HG03064 (cell line): ENCODE measurements at regions not wholly inside any gene's neighbourhood (a gene's known extent, or its start where the extent isn't known, plus 50 kb on each side); places are given as distances from the start of the nearest gene placed in this dataset.
A peak's percentile ranks its signal among the peaks of the same experiment; 100 is the strongest.
"Not testable (repeated sequence)": the region's sequence is repeated elsewhere in the genome, so short reads cannot be mapped to it uniquely, and the experiment has no call there.

Experiments used
- ATAC-seq: cut with Tn5 transposase; IDR thresholded peaks from one replicate; pipeline ENCODE4 v1.9.1; 2021; ENCODE audit warnings: low read depth; ENCODE audit not compliant: unreplicated experiment

DNA sequence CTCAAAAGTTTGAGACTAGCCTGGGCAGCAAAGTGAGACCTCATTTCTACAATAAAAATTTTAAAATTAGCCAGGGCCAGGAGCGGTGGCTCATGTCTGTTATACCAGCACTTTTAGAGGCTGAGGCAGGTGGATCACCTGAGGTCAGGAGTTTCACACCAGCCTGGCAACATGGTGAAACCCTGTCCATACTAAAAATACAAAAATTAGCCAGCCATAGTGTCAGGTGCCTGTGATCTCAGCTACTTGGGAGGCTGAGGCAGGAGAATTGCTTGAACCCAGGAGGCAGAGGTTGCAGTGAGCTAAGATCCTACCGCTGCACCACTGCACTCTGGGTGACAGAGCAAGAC is 85.1 kb upstream of the MAP4 start:
- ATAC-seq, result not testable (repeated sequence)

DNA sequence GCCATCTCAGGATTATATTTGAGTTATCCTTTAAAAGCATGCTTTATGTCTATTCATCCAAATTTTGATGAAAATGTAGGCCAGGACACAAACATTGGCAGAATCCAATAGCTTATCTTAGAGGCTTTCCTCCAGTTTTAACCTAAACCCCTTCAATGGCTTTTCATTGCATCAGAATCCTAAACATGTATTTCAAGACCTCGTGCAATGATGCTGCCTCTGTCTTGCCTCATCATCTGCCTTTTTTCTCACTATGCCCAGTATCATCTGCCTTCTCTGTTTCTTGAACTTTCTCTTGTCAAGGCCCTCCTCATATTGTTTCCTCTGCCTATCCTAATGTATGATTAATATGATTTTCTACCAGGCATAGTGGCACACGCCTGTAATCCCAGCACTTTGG is 76.1 kb upstream of the MAP4 start:
- ATAC-seq, result no peak

DNA sequence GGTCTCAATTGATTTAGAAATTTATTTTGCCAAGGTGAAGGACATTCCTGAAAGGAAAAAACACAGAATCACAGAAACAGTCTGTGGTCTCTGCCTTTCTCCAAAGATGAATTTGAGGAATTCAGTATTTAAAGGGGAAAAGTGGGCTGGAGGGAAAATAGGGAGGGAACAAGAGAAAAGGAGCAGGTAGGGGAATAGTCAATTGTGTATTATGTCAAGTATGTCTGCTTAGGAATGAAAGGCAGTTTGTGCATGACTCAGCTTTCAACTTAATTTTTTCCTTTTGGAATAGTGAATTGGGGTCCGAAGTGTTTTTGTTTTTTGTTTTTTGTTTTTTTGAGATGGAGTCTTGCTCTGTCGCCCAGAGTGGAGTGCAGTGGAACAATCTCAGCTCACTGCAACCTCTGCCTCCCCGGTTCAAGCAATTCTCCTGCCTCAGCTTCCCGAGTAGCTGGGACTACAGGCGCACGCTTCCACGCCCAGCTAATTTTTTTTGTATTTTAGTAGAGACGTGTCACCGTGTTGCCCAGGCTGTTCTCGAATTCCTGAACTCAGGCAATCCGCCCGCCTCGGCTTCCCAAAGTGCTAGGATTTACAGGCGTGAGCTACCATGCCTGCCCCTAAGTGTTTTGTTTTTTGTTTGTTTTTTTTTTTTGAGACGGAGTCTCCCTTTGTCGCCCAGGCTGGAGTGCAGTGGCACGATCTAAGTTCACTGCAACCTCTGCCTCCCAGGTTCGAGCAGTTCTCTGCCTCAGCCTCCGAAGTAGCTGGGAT is 74.1 kb upstream of the MAP4 start:
- ATAC-seq, result no peak

DNA sequence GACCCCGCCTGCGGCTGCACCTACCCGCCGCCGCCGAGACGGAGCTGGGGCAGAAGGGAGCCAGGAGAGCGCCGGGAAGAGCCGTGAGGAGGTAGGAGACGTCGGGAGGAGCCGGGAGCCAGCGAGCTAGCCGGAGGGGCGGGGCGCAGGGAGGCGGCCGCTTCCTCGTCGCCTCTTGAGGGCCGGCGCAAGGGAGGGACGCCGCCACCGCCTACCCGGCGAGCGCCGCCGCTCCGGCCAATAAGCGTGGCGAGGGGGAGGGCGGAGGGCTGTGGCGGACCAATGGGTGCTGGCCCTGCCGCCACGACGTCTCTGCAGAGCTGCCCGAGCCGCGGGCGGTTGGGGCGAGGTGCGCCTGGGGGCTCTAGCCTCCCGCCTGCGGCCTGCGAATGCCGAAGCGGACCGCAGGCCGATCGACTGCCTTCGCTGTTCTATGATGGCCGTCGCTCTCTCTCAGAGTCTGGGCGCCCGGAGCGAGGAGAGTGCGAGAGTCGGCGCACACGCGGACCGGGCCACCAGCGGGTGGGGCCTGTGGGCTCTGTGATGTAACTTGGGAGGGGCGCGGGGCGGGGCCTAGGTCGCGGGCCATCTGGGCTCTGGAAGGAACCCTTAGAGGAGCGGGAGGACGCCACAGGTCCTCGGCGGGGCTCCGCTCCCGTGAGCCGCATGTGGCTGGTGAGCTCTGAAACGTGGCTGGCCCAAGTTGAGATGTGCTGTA is 72.7 kb upstream of the MAP4 start:
- ATAC-seq, result peak; percentile 84

- ATAC-seq, result peak; percentile 17
Measured at GRCh38 chr3:48088056-48088748, 72.0 kb upstream of the MAP4 start.

DNA sequence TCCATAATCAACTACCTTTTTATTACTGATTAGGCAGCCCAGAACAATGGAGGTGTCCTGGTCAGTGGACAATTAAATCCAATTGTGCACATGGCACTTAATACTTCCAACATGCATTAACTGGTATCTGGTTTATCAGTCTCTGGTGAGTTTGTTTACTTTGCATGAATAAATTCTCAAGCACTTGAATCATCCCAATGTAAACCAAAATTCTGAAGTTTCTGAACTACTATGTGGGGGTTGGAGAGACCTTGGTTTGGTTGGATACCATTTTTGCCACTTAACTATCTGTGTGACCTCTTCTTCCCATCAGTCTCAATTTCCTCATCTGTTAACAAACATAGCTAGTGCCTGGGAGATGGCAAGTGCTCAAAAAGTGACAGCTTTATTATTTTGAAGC is 70.5 kb upstream of the MAP4 start:
- ATAC-seq, result no peak

- no peak for ATAC-seq
Measured at GRCh38 chr3:48084929-48085328, 68.7 kb upstream of the MAP4 start.

DNA sequence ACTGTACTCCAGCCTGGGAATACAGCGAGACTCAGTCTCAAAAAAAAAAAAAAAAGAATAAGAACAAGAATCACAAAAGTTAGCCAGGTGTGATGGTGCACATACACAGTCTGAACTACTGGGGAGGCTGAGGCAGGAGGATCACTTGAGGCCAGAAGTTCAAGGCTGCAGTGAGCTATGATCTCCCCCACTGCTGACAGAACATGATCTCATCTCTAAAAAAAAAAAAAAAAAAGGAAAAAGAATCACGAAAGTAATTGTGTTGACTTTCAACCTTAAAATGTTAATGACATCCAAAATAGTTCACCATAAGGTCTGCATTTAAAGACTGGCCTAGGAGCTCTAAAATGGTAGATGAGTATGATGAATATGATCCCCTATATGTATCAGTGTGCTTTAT is 68.0 kb upstream of the MAP4 start:
- ATAC-seq, result no peak

GRCh38 chr3:48082580-48083184 is 66.5 kb upstream of the MAP4 start:
- ATAC-seq, result no peak

- no peak for ATAC-seq
Measured at GRCh38 chr3:48077815-48078214, 61.6 kb upstream of the MAP4 start.

GRCh38 chr3:48070030-48070429 is 53.8 kb upstream of the MAP4 start:
- no peak for ATAC-seq

- no peak for ATAC-seq
Measured at GRCh38 chr3:48069339-48069738, 53.1 kb upstream of the MAP4 start.

DNA sequence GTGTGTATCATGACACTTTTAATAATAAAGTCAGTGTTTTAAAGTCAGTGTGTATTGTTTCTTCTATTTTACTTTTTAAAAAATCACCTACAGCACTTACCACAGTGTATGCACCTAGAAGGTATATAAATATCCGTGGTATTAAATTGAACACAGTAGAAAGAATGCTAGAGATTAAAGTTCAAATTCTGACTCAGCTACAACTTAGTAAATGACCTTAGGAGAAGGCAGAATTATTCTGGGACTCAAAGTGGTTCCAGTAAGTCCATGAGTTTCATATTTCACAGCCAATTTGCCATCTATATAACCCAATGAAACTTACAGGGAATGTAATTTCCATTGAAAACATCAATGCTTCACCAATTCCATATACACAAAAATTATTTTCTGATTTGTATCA is 52.7 kb upstream of the MAP4 start:
- no peak for ATAC-seq

DNA sequence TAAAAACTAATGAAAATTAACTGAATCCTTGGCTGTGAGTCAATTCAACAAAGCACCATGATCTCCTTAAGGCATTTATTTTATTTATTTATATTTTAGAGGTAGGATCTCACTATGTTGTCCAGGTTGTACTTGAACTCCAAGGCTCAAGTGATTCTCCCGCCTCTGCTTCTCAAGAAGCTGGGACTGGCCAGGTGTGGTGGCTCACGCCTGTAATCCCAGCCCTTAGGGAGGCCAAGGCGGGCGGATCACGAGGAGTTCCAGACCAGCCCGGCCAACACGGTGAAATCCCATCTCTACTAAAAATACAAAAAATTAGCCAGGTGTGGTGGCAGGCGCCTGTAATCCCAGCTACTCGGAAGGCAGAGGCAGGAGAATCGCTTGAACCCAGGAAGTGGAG is 52.1 kb upstream of the MAP4 start:
- ATAC-seq, result not testable (repeated sequence)

GRCh38 chr3:48067271-48067670 is 51.1 kb upstream of the MAP4 start:
- ATAC-seq, result no peak
